BJ (cell line): ENCODE measurements at regions not wholly inside any gene's neighbourhood (a gene's known extent, or its start where the extent isn't known, plus 50 kb on each side); places are given as distances from the start of the nearest gene placed in this dataset.

Experiments
- CTCF ChIA-PET: fragments of 350-600 bp; formaldehyde crosslinking; extraction: SDS; loops from one replicate; lab custom pipeline; 2021; ENCODE audit warnings: antibody characterized with exemption, inconsistent platforms; lab: Yijun Ruan, JAX
- POLR2A ChIA-PET: fragments of 300-600 bp; sonication (Branson Sonifier 250); formaldehyde crosslinking; extraction: SDS; loops from one replicate; lab custom pipeline; 2021; ENCODE audit warnings: antibody characterized with exemption; lab: Charles Lee
- DNase-seq: peaks from one replicate; pipeline ENCODE4 v3.0.0-alpha.2; 2011; ENCODE audit warnings: low read depth
- H3K27me3 ChIP-seq: 2 replicates; pipeline ENCODE4 v1.6.0; 2011; ENCODE audit warnings: low read length; ENCODE audit not compliant: control insufficient read depth, insufficient read depth
- H3K36me3 ChIP-seq: 2 replicates; pipeline ENCODE4 v1.5.1; 2011; ENCODE audit warnings: low read length; ENCODE audit not compliant: control insufficient read depth, insufficient read depth
- H3K4me3 ChIP-seq: 2 replicates; pipeline ENCODE4 v1.5.1; 2011; ENCODE audit warnings: low read depth, mild to moderate bottlenecking, control low read depth, low read length
- CTCF ChIP-seq: IDR thresholded peaks from 2 replicates; pipeline ENCODE4 v1.5.1; 2011; ENCODE audit warnings: low read depth, mild to moderate bottlenecking, control low read depth, inconsistent platforms, low read length, moderate library complexity; ENCODE audit not compliant: insufficient read depth

GRCh38 chr9:20216438-20216837, 405.9 kb downstream of the MLLT3 start:
- H3K27me3 ChIP-seq = peaks cover 3% of the 10 kb centered on the region; the same call in 1 of the 2 replicates
- no peak for DNase-seq
- POLR2A ChIA-PET = no interaction called here
- CTCF ChIA-PET = interaction anchor here (1.1 kb wide), 1 partner anchor 108 kb away, joined by 4 read pairs; no protein-coding TSS in a partner anchor
- H3K4me3 ChIP-seq = no peak overlapping the region
- TF ChIP-seq CTCF = no peak
- H3K36me3 ChIP-seq = no peaks in the 10 kb centered on the region

- ChIA-PET POLR2A (no interaction called here), CTCF (interaction anchor here (1.1 kb wide), 1 partner anchor 109 kb away, joined by 4 read pairs; no protein-coding TSS in a partner anchor)
- no peak for DNase-seq
- H3K27me3 ChIP-seq = peaks cover 3% of the 10 kb centered on the region; the same call in 1 of the 2 replicates
- no peaks in the 10 kb centered on the region for H3K36me3 ChIP-seq
- TF ChIP-seq CTCF = no peak
- H3K4me3 ChIP-seq = no peak overlapping the region
These were observed 406.7 kb downstream of the MLLT3 start for GRCh38 chr9:20215552-20215951.

DNA sequence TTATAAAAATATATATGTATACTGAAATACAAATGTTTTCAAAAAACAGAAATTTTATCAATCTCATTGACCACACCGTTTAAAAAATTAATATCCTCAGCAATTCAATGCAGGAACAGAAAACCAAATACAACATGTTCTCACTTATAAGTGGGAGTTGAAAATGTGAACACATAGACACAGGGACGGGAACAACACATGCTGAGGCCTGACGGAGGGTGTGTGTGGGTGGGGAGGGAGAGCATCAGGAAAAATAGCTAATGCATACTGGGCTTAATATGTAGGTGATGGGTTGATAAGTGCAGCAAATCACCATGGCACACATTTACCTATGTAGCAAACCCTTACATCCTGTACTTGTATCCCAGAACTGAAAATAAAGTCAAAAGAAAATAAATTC, 409.5 kb downstream of the MLLT3 start:
- Histone ChIP-seq H3K36me3 (no peaks in the 10 kb centered on the region), H3K4me3 (no peak overlapping the region), H3K27me3 (peaks cover 3% of the 10 kb centered on the region)
- CTCF ChIA-PET = no interaction called here
- no peak for DNase-seq
- POLR2A ChIA-PET = no interaction called here
- no peak for TF ChIP-seq CTCF

DNA sequence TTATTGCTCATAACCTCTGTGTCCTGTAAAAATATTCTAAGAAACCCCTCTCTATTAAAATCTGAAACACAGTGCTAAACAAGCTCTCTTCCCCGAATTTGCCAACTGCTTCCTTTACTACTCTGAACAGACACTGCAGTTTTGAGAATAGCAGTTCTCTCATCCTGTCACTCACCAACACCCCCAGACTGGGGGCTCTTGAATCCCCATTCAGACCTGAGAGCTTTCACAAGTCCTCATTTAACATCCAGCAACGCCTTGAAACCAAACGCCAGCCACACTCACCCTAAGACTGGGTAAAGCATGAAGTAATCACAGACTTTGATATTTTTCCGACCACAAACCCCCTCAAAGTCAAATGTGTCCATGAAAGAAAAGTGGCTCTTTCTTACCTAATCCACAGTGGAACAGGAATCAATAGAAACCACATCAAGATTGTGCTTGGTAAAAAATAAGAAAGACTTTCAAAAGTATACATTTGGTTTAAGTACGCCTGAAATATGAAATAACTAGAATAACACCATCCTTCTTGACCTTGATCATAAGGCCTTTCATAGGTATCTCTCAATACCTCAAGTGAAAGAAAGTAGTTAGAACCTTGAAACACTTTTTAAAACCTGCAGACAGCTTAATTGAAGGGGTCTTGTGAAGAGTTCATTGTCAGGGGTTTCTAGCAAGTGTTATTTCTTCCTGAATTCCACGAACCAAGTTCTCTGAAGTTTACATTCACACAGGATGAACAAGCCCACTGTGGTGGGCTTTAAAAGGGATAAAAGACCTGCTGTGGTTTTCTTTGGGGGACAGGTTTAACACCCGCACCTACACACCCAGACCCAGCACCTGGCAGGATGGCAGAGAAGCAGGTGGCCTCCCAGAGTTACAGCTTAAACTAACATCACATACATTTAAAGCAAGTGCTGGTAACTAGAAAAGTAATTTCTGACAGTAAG, 412.6 kb downstream of the MLLT3 start:
- ChIA-PET CTCF (interaction anchor here (1.2 kb wide), 1 partner anchor 8 kb away, joined by 3 read pairs; no protein-coding TSS in a partner anchor), POLR2A (no interaction called here)
- no peak overlapping the region for H3K4me3 ChIP-seq
- no peak for TF ChIP-seq CTCF
- no peaks in the 10 kb centered on the region for H3K36me3 ChIP-seq
- H3K27me3 ChIP-seq = peaks cover 3% of the 10 kb centered on the region
- DNase-seq = no peak

- DNase-seq = no peak
- peaks cover 3% of the 10 kb centered on the region for H3K27me3 ChIP-seq
- no peak for TF ChIP-seq CTCF
- CTCF ChIA-PET = interaction anchor here (1.2 kb wide), 1 partner anchor 9 kb away, joined by 3 read pairs; no protein-coding TSS in a partner anchor
- POLR2A ChIA-PET = no interaction called here
- no peak overlapping the region for H3K4me3 ChIP-seq
- no peaks in the 10 kb centered on the region for H3K36me3 ChIP-seq
These were observed 413.3 kb downstream of the MLLT3 start for GRCh38 chr9:20208961-20209371.
